ENCODE measurements at regions not wholly inside any gene's neighbourhood (a gene's known extent, or its start where the extent isn't known, plus 50 kb on each side); places are given as distances from the start of the nearest gene placed in this dataset.

DNA sequence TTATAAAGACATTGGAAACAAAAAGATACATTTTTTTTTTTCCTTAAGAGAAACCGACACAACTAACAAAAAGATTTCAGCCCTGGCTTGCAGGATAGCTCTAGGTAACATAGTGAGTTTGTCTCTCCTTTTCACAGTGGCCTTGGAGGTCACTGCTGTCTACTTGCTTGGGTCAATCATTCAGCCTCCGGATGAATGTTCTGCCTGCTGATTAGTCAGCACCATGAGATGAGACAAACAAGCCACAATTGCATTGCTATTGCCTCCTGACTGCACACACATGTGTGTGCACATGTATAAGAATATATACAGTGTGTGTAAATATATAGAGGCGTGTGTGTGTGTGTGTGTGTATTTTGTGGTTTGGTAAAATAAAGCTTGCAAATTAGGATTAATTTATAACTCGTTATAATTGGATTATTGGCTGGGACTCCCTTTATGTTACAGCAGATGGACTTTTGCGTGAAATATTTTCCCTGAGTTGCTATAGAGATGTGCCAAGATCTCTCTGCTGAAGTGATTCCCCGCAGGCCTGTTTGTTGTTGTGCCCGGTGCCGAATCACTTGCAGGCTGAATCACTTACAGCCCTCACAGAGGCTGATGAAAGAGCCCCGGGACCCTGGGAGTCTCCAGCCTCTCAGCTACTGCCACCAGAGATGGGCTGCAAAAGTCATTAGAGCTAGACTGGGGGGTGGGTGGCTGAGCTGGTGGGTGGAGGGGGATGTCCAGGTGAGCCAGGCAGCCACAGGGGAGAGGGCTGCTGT, 161.2 kb downstream of the FGF18 start:
- Histone ChIP-seq H3K9me3 (no peaks in the 10 kb centered on the region), H3K4me3 (no peak overlapping the region), H3K36me3 (replicated peaks in 1 of 2; ENCODE audit: insufficient read depth in 1 of 2, low read depth in 2 of 2) (no peaks in the 10 kb centered on the region), H3K27me3 (no peaks in the 10 kb centered on the region), H3K27ac (no peak overlapping the region), H3K4me1 (no peaks in the 10 kb centered on the region)
- 54 to 60% methylated on average over 8 to 9 of the region's 9 CpGs for WGBS, 2 donors
- intact Hi-C loops (cut with DNase I), result no loop called here
- no peak for DNase-seq
- no peak for ATAC-seq
- TF ChIP-seq, protein P1, sequence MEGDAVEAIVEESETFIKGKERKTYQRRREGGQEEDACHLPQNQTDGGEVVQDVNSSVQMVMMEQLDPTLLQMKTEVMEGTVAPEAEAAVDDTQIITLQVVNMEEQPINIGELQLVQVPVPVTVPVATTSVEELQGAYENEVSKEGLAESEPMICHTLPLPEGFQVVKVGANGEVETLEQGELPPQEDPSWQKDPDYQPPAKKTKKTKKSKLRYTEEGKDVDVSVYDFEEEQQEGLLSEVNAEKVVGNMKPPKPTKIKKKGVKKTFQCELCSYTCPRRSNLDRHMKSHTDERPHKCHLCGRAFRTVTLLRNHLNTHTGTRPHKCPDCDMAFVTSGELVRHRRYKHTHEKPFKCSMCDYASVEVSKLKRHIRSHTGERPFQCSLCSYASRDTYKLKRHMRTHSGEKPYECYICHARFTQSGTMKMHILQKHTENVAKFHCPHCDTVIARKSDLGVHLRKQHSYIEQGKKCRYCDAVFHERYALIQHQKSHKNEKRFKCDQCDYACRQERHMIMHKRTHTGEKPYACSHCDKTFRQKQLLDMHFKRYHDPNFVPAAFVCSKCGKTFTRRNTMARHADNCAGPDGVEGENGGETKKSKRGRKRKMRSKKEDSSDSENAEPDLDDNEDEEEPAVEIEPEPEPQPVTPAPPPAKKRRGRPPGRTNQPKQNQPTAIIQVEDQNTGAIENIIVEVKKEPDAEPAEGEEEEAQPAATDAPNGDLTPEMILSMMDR (IDR thresholded peaks at IDR 0.05), result no peak
- no peak for TF ChIP-seq POLR2A (IDR thresholded peaks at IDR 0.05)

DNA sequence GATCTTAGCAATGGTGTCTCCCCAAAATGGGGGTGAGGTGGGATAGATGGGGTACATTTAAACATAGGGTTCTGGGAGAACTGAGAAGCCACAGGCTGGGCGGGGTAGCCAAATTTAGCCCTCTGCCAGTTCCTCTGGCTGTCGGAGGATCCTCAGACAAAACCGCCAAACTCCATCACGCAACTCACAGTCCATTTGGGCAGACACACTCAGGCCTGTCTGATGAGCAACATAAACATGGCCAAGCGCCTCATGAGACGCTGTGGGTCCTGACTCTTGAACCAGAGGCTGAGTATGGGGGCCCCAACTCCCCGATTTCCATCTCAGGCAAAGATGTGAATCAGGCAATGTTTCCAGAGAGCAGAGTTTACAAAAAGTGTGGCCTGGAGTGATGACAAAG, 162.3 kb downstream of the FGF18 start:
- Histone ChIP-seq H3K36me3 (replicated peaks in 1 of 2; ENCODE audit: insufficient read depth in 1 of 2, low read depth in 2 of 2) (no peaks in the 10 kb centered on the region), H3K4me1 (no peaks in the 10 kb centered on the region), H3K27me3 (no peaks in the 10 kb centered on the region), H3K9me3 (no peaks in the 10 kb centered on the region), H3K4me3 (no peak overlapping the region), H3K27ac (no peak overlapping the region)
- no peak for ATAC-seq
- DNase-seq, result no peak
- TF ChIP-seq POLR2A (IDR thresholded peaks at IDR 0.05), result no peak
- WGBS, 2 donors, result 78 to 86% methylated on average over 7 of the region's 7 CpGs
- intact Hi-C loops (cut with DNase I), result no loop called here

DNA sequence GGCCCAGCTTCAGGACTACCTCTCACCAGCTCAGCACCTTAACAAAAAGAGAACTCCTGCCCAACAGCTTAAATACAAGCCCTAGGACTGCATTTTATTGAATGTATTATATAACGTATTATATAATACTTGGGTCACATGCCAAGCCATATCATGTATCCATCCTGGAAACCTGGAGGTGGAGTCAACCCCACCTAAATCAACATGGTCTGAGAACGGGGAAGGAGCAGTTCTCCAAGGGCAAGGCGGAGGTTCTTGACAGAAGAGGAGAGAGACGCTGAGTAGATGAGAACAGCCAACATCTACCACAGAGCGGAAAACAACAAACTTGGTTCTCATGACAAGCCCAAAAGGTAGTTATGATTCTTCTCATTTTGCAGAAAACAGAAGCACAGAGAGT, 163.4 kb downstream of the FGF18 start:
- no peaks in the 10 kb centered on the region for H3K4me1 ChIP-seq
- H3K27ac ChIP-seq, result no peak overlapping the region
- DNase-seq (no peak), ATAC-seq (no peak)
- WGBS, 2 donors, result 70 to 74% methylated on average over 5 of the region's 5 CpGs
- no peak overlapping the region for H3K4me3 ChIP-seq
- H3K27me3 ChIP-seq, result no peaks in the 10 kb centered on the region
- intact Hi-C loops (cut with DNase I), result no loop called here
- H3K9me3 ChIP-seq, result no peaks in the 10 kb centered on the region
- TF ChIP-seq, protein P1 (IDR thresholded peaks at IDR 0.05), result no peak
- H3K36me3 ChIP-seq (replicated peaks in 1 of 2; ENCODE audit: insufficient read depth in 1 of 2, low read depth in 2 of 2), result no peaks in the 10 kb centered on the region

DNA sequence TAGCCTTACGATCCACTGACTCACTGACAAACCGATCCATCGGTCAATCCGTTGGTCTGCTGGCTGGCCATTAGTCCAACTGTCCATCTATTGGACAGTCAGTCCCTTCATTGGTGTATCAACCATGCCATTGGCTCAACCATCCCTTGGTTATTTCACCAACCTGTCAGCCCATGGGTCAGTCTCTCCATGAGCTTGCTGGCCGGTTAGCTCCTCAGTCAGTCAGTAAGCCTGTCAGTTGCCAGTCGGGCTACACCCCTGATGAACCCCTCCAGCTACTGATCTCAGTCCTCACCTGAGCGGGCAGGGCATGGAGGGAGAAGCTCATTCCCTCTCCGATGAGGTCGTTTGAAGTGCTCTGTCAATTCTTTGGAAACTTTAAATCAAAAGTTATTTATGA, 166.5 kb downstream of the FGF18 start:
- H3K4me3 ChIP-seq, result no peak overlapping the region
- H3K27ac ChIP-seq, result no peak overlapping the region
- intact Hi-C loops (cut with DNase I), result no loop called here
- H3K9me3 ChIP-seq, result no peaks in the 10 kb centered on the region
- DNase-seq (no peak), ATAC-seq (no peak)
- H3K4me1 ChIP-seq, result no peaks in the 10 kb centered on the region
- TF ChIP-seq, protein P1 (IDR thresholded peaks at IDR 0.05), result no peak
- no peak for TF ChIP-seq POLR2A (IDR thresholded peaks at IDR 0.05)
- no peaks in the 10 kb centered on the region for H3K27me3 ChIP-seq
- WGBS, 2 donors, result 70 to 80% methylated on average over 9 of the region's 9 CpGs
- H3K36me3 ChIP-seq (replicated peaks in 1 of 2; ENCODE audit: insufficient read depth in 1 of 2, low read depth in 2 of 2), result no peaks in the 10 kb centered on the region

DNA sequence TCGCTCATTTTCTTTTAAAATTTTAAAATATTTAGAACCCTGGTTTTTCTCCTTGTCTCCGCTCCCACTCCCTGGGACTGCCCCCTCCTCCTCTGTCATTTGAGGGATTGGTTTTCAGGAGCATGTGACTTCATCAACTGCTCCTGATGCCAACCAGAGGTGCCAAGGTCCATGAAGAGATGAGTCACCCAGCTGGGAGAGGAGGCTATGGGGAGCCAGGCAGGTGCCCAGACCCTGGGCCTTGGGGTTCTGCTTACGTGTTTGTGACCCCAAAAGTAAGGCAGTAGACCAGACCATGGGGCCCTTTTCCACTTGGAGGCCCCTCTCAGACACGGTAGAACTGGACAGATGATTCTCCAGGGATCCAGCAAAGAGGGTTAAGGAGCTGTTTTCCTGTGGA, 167.0 kb downstream of the FGF18 start:
- TF ChIP-seq POLR2A (IDR thresholded peaks at IDR 0.05), result no peak
- TF ChIP-seq, protein P1 (IDR thresholded peaks at IDR 0.05), result no peak
- Histone ChIP-seq H3K27ac (no peak overlapping the region), H3K9me3 (no peaks in the 10 kb centered on the region), H3K4me1 (no peaks in the 10 kb centered on the region), H3K36me3 (replicated peaks in 1 of 2; ENCODE audit: insufficient read depth in 1 of 2, low read depth in 2 of 2) (no peaks in the 10 kb centered on the region), H3K4me3 (no peak overlapping the region), H3K27me3 (no peaks in the 10 kb centered on the region)
- DNase-seq (peak in 1 of 4 donors; percentile 45), ATAC-seq (no peak)
- intact Hi-C loops (cut with DNase I), result no loop called here
- WGBS, 2 donors, result 52 to 86% methylated on average over 2 to 4 of the region's 4 CpGs

Data from body of pancreas (tissue), 4 donors.